ENCODE measurements at regions not wholly inside any gene's neighbourhood (a gene's known extent, or its start where the extent isn't known, plus 50 kb on each side); places are given as distances from the start of the nearest gene placed in this dataset.

DNA sequence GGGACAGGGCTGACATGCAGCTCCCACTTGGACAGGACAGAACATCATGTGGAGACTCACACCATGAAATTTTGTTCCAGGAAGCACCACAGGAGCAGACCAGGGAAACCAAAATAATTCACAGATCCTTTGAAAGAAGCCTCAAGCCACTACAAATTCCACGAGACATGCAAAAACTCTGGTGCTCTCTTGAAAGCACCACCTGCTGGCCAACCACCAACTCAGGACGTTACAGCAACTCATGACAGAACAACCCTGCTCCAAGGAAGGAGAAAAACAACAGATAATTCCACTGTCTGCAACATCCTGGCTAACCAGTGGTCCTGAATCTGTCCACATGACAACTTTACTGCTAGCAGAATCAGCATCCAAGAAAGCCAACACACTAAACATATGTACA, 516.0 kb downstream of the SPATA31D1 start:
- TF ChIP-seq, protein P1, sequence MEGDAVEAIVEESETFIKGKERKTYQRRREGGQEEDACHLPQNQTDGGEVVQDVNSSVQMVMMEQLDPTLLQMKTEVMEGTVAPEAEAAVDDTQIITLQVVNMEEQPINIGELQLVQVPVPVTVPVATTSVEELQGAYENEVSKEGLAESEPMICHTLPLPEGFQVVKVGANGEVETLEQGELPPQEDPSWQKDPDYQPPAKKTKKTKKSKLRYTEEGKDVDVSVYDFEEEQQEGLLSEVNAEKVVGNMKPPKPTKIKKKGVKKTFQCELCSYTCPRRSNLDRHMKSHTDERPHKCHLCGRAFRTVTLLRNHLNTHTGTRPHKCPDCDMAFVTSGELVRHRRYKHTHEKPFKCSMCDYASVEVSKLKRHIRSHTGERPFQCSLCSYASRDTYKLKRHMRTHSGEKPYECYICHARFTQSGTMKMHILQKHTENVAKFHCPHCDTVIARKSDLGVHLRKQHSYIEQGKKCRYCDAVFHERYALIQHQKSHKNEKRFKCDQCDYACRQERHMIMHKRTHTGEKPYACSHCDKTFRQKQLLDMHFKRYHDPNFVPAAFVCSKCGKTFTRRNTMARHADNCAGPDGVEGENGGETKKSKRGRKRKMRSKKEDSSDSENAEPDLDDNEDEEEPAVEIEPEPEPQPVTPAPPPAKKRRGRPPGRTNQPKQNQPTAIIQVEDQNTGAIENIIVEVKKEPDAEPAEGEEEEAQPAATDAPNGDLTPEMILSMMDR (IDR thresholded peaks at IDR 0.05): no peak
- TF ChIP-seq POLR2A (IDR thresholded peaks at IDR 0.05): no peak

All from lower leg skin (tissue), 3 donors.